Calu3 (cell line): ENCODE measurements at regions not wholly inside any gene's neighbourhood (a gene's known extent, or its start where the extent isn't known, plus 50 kb on each side); places are given as distances from the start of the nearest gene placed in this dataset.

Experiments used
- BruUV-seq: library from RNA; stranded (reverse); fragments of 400-500 nt; replicated peaks from 2 replicates; lab custom pipeline; 2021; lab: Mats Ljungman, UMichigan
- CTCF ChIA-PET: fragments of 300-600 bp; sonication (Branson Sonifier 250); formaldehyde crosslinking; loops from one replicate; lab custom pipeline; 2022; ENCODE audit warnings: antibody characterized with exemption; lab: Charles Lee
- DNase-seq: peaks from one replicate; pipeline ENCODE4 v3.0.0; 2022
- H3K27ac Mint-ChIP-seq: one replicate; pipeline ENCODE4 v1.8.0; 2022; ENCODE audit warnings: mixed read lengths; ENCODE audit not compliant: unreplicated experiment
- H3K27me3 Mint-ChIP-seq: one replicate; pipeline ENCODE4 v1.8.0; 2022; ENCODE audit warnings: mixed read lengths; ENCODE audit not compliant: unreplicated experiment
- H3K36me3 Mint-ChIP-seq: one replicate; pipeline ENCODE4 v1.8.0; 2022; ENCODE audit warnings: mild to moderate bottlenecking, moderate library complexity, mixed read lengths; ENCODE audit not compliant: insufficient read depth, unreplicated experiment
- H3K4me1 Mint-ChIP-seq: one replicate; pipeline ENCODE4 v1.8.0; 2022; ENCODE audit warnings: mild to moderate bottlenecking, low read depth, mixed read lengths; ENCODE audit not compliant: unreplicated experiment
- H3K4me3 Mint-ChIP-seq: one replicate; pipeline ENCODE4 v1.8.0; 2022; ENCODE audit warnings: mild to moderate bottlenecking, low read depth, moderate library complexity, mixed read lengths; ENCODE audit not compliant: unreplicated experiment
- H3K9me3 Mint-ChIP-seq: one replicate; pipeline ENCODE4 v1.8.0; 2022; ENCODE audit warnings: low read depth, mixed read lengths; ENCODE audit not compliant: unreplicated experiment
- CTCF ChIP-seq: fragments of 200-600 bp; IDR thresholded peaks from one replicate; pipeline ENCODE4 v1.8.0; 2022; ENCODE audit warnings: antibody characterized with exemption; ENCODE audit not compliant: unreplicated experiment
- intact Hi-C: fragments of 100-400 bp; cut with micrococcal nuclease; formaldehyde crosslinking; loops from one replicate; pipeline ENCODE4 v1.10.0; 2022; ENCODE audit not compliant: unreplicated experiment

- TF ChIP-seq CTCF, result no peak
- BruUV-seq, result no TSS peak
- no peak for DNase-seq
- no peaks in the 10 kb centered on the region for H3K4me1 Mint-ChIP-seq
- no peaks in the 10 kb centered on the region for H3K27me3 Mint-ChIP-seq
- H3K27ac Mint-ChIP-seq, result no peak overlapping the region
- H3K9me3 Mint-ChIP-seq, result peaks cover 3% of the 10 kb centered on the region
- H3K36me3 Mint-ChIP-seq, result no peaks in the 10 kb centered on the region
- H3K4me3 Mint-ChIP-seq, result no peak overlapping the region
- CTCF ChIA-PET, result no interaction called here
- intact Hi-C loops, result no loop called here
These were observed 392.5 kb upstream of the ATP11B start for GRCh38 chr3:182400838-182401237.

- intact Hi-C loops, result no loop called here
- H3K36me3 Mint-ChIP-seq, result no peaks in the 10 kb centered on the region
- BruUV-seq, result no TSS peak
- no peaks in the 10 kb centered on the region for H3K9me3 Mint-ChIP-seq
- H3K4me1 Mint-ChIP-seq, result no peaks in the 10 kb centered on the region
- no peak for TF ChIP-seq CTCF
- no peak overlapping the region for H3K4me3 Mint-ChIP-seq
- CTCF ChIA-PET, result no interaction called here
- no peak for DNase-seq
- no peaks in the 10 kb centered on the region for H3K27me3 Mint-ChIP-seq
- no peak overlapping the region for H3K27ac Mint-ChIP-seq
These were observed 389.3 kb upstream of the ATP11B start for GRCh38 chr3:182404031-182404430.

- H3K27ac Mint-ChIP-seq, result no peak overlapping the region
These were observed 387.5 kb upstream of the ATP11B start for GRCh38 chr3:182405759-182406158.

GRCh38 chr3:182406786-182407185, 386.5 kb upstream of the ATP11B start:
- Mint-ChIP-seq H3K9me3 (no peaks in the 10 kb centered on the region), H3K27ac (no peak overlapping the region), H3K27me3 (no peaks in the 10 kb centered on the region), H3K4me1 (peaks cover 6% of the 10 kb centered on the region), H3K36me3 (no peaks in the 10 kb centered on the region), H3K4me3 (no peak overlapping the region)
- DNase-seq, result no peak
- no peak for TF ChIP-seq CTCF
- BruUV-seq, result no TSS peak
- CTCF ChIA-PET, result interaction anchor here (0.5 to 0.6 kb wide), 2 partner anchors 689 to 964 kb away, joined by 3 to 5 read pairs; no protein-coding TSS in a partner anchor
- intact Hi-C loops, result no loop called here

More at GRCh38 chr3:182405759-182406158, 387.5 kb upstream of the ATP11B start:
- no peak for TF ChIP-seq CTCF
- intact Hi-C loops, result no loop called here
- Mint-ChIP-seq H3K9me3 (no peaks in the 10 kb centered on the region), H3K4me1 (no peaks in the 10 kb centered on the region), H3K36me3 (no peaks in the 10 kb centered on the region), H3K27me3 (no peaks in the 10 kb centered on the region), H3K4me3 (no peak overlapping the region)
- no peak for DNase-seq
- BruUV-seq, result no TSS peak
- CTCF ChIA-PET, result no interaction called here
